ENCODE measurements at regions not wholly inside any gene's neighbourhood (a gene's known extent, or its start where the extent isn't known, plus 50 kb on each side); places are given as distances from the start of the nearest gene placed in this dataset.

GRCh38 chr16:48999508-48999907, 282.1 kb downstream of the CBLN1 start:
- intact Hi-C loops (cut with micrococcal nuclease; ENCODE audit: unreplicated experiment), result no loop called here
- ATAC-seq (no peak), DNase-seq (ENCODE audit: low read depth, low spot score) (no peak)
- Histone ChIP-seq H3K27ac (ENCODE audit: low read length) (no peak overlapping the region), H3K9me3 (ENCODE audit: control insufficient read depth, insufficient read depth, low read depth, low read length) (no peaks in the 10 kb centered on the region), H3K27me3 (ENCODE audit: control insufficient read depth, insufficient read depth, low read length) (no peaks in the 10 kb centered on the region), H3K36me3 (ENCODE audit: control insufficient read depth, insufficient read depth, low read length) (no peaks in the 10 kb centered on the region), H3K4me1 (ENCODE audit: control insufficient read depth, insufficient read depth, low read length) (no peaks in the 10 kb centered on the region), H3K4me3 (ENCODE audit: low read depth in 2 of 2, low read length in 2 of 2) (no peak overlapping the region)
- no peak for TF ChIP-seq SIN3A (IDR thresholded peaks at IDR 0.05; ENCODE audit: borderline replicate concordance, insufficient read depth, low read depth, low read length)
- no peak for TF ChIP-seq POLR2AphosphoS5 (IDR thresholded peaks at IDR 0.05; ENCODE audit: low read depth, low read length)
- TF ChIP-seq CTCF (IDR thresholded peaks at IDR 0.05), result no peak
- no peak for TF ChIP-seq REST (IDR thresholded peaks at IDR 0.05; ENCODE audit: insufficient read depth in 1 of 2, low read depth in 2 of 2, low read length in 1 of 2)
- TF ChIP-seq TCF7L2 (IDR thresholded peaks at IDR 0.05; ENCODE audit: low read depth, low read length), result no peak
- ChIA-PET CTCF (interaction anchor here (0.6 kb wide), 1 partner anchor 493 kb away, joined by 3 read pairs; no protein-coding TSS in a partner anchor), POLR2A (no interaction called here)
- in situ Hi-C loops (cut with HindIII; ENCODE audit: low pct_unique_long_range_greater_than_20kb, low sequenced_read_pairs), result no loop called here
- BruUV-seq (replicated peaks), result no TSS peak

GRCh38 chr16:48999044-48999443, 282.6 kb downstream of the CBLN1 start:
- ChIA-PET CTCF (interaction anchor here (1.2 kb wide), 1 partner anchor 15 kb away, joined by 3 read pairs; no protein-coding TSS in a partner anchor), POLR2A (no interaction called here)
- no peaks in the 10 kb centered on the region for H3K4me1 ChIP-seq (ENCODE audit: control insufficient read depth, insufficient read depth, low read length)
- no peaks in the 10 kb centered on the region for H3K27me3 ChIP-seq (ENCODE audit: control insufficient read depth, insufficient read depth, low read length)
- no peaks in the 10 kb centered on the region for H3K9me3 ChIP-seq (ENCODE audit: control insufficient read depth, insufficient read depth, low read depth, low read length)
- H3K36me3 ChIP-seq (ENCODE audit: control insufficient read depth, insufficient read depth, low read length), result no peaks in the 10 kb centered on the region
- DNase-seq (ENCODE audit: low read depth, low spot score) (no peak), ATAC-seq (no peak)
- BruUV-seq (replicated peaks), result no TSS peak
- in situ Hi-C loops (cut with HindIII; ENCODE audit: low pct_unique_long_range_greater_than_20kb, low sequenced_read_pairs), result no loop called here
- intact Hi-C loops (cut with micrococcal nuclease; ENCODE audit: unreplicated experiment), result no loop called here
- TF ChIP-seq CTCF (IDR thresholded peaks at IDR 0.05), result no peak
- no peak for TF ChIP-seq SIN3A (IDR thresholded peaks at IDR 0.05; ENCODE audit: borderline replicate concordance, insufficient read depth, low read depth, low read length)
- no peak for TF ChIP-seq TCF7L2 (IDR thresholded peaks at IDR 0.05; ENCODE audit: low read depth, low read length)
- no peak for TF ChIP-seq POLR2AphosphoS5 (IDR thresholded peaks at IDR 0.05; ENCODE audit: low read depth, low read length)
- no peak for TF ChIP-seq REST (IDR thresholded peaks at IDR 0.05; ENCODE audit: insufficient read depth in 1 of 2, low read depth in 2 of 2, low read length in 1 of 2)
- H3K27ac ChIP-seq (ENCODE audit: low read length), result no peak overlapping the region
- no peak overlapping the region for H3K4me3 ChIP-seq (ENCODE audit: low read depth in 2 of 2, low read length in 2 of 2)

Measured in Panc1 (cell line).